DOHH2 (cell line): ENCODE measurements at regions not wholly inside any gene's neighbourhood (a gene's known extent, or its start where the extent isn't known, plus 50 kb on each side); places are given as distances from the start of the nearest gene placed in this dataset.

ENCODE experiments used
- EZH2phosphoT487 ChIP-seq: fragments of 200-600 bp; sonication (generic); IDR thresholded peaks from 2 replicates; pipeline ENCODE4 v1.6.1; 2017; ENCODE audit warnings: borderline replicate concordance, mild to moderate bottlenecking, antibody characterized with exemption, low read length, moderate library complexity, mixed read lengths
- TF ChIP-seq, protein P1 (sequence below): fragments of 200-600 bp; sonication (generic); IDR thresholded peaks from one replicate; pipeline ENCODE4 v1.5.1; 2014; ENCODE audit warnings: antibody characterized with exemption, mild to moderate bottlenecking, low read depth, low read length; ENCODE audit not compliant: poor library complexity, severe bottlenecking

DNA sequence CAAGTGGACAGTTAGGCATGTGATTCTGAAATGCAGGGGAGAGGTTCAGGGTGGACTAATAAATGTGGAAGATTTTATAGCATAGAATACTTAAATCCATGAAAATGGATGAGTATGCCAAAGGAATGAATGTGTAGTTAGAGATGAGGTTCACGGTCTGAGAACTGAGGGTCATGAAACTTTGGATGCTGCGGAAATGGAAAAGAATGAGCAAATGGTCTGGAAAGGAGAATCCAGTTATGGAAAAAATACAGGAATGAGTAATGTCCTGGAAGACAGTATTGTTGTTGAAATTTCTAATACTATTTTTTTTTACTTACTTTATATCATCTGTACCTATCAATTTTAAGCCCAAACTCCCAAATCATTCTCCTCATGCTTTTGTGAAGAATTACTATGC, 2369.4 kb downstream of the MAT2B start:
- TF ChIP-seq, protein P1, sequence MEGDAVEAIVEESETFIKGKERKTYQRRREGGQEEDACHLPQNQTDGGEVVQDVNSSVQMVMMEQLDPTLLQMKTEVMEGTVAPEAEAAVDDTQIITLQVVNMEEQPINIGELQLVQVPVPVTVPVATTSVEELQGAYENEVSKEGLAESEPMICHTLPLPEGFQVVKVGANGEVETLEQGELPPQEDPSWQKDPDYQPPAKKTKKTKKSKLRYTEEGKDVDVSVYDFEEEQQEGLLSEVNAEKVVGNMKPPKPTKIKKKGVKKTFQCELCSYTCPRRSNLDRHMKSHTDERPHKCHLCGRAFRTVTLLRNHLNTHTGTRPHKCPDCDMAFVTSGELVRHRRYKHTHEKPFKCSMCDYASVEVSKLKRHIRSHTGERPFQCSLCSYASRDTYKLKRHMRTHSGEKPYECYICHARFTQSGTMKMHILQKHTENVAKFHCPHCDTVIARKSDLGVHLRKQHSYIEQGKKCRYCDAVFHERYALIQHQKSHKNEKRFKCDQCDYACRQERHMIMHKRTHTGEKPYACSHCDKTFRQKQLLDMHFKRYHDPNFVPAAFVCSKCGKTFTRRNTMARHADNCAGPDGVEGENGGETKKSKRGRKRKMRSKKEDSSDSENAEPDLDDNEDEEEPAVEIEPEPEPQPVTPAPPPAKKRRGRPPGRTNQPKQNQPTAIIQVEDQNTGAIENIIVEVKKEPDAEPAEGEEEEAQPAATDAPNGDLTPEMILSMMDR, result no peak
- TF ChIP-seq EZH2phosphoT487, result no peak
